ENCODE measurements at regions not wholly inside any gene's neighbourhood (a gene's known extent, or its start where the extent isn't known, plus 50 kb on each side); places are given as distances from the start of the nearest gene placed in this dataset.

DNA sequence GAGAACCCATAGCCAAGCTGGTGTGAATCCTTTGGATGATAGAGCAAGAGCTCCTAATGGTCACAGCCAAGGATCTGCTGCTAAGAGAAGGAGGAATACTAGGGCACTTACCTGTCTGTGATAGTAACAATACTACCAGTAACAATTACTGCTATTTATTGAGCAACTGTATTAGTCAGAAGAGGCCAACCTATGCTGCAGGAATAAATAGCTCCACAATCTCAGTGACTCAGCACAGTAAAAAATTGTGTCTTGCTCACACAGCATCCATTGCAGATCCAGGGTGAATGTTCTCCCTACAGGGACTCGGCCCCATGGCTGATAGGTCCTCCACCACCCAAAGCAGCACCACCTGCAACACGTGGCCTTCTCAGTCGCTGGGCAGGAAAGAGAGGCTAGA is 257.6 kb upstream of the ZMIZ1 start:
- ATAC-seq (no peak), DNase-seq (no peak)
- peaks cover 0 to 10% (median 2%) of the 10 kb centered on the region in 5 donors for H3K27me3 Mint-ChIP-seq
- no peaks in the 10 kb centered on the region for H3K36me3 Mint-ChIP-seq
- peaks cover 0 to 1% (median 0%) of the 10 kb centered on the region in 9 donors for H3K9me3 Mint-ChIP-seq
- no peak overlapping the region for H3K27ac Mint-ChIP-seq
- no peak overlapping the region for H3K4me3 Mint-ChIP-seq
- peaks cover 0 to 4% (median 0%) of the 10 kb centered on the region in 4 donors for H3K4me1 Mint-ChIP-seq
- POLR2A ChIA-PET, result no interaction called here

DNA sequence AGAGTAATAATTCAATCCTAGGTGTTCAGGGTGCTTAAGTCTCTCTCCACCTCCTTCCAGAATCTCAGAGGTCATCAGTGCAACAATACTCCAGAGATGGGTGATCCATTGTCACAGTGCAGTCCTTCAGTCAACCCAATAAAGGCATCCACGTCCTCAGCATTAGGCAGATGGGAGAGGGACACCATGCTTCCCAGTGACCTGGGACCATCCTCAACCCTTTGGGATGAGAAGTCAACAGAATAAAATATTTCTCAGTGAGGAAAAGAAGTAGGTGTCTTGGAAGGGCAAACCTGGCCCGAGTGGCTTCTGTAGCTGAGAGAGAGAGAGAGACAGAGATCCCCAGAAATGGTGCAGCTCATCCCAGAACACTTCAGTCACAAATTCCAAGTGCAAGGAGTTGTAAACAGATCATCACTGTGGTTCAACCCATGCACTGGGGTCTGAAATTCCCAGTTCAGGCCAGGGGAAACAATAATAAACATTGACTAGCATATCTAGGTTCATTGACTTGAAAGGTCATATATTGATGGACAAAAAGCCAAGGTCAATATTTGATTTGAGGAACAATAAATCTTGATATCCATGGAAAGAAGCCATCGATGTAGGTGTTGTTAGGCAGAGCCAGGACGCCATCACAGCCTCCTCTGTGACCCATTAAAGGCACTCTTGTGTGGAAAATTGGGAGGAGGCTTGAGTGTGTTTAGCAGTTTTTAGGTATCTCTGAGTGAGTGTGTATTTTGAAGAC is 256.0 kb upstream of the ZMIZ1 start:
- H3K4me3 Mint-ChIP-seq, result no peak overlapping the region
- no peak overlapping the region for H3K27ac Mint-ChIP-seq
- ATAC-seq (no peak), DNase-seq (no peak)
- peaks cover 0 to 10% (median under 1%) of the 10 kb centered on the region in 5 donors for H3K27me3 Mint-ChIP-seq
- peaks cover 0 to 4% (median 0%) of the 10 kb centered on the region in 4 donors for H3K4me1 Mint-ChIP-seq
- peaks cover 0 to 1% (median 0%) of the 10 kb centered on the region in 9 donors for H3K9me3 Mint-ChIP-seq
- POLR2A ChIA-PET, result no interaction called here
- H3K36me3 Mint-ChIP-seq, result no peaks in the 10 kb centered on the region

DNA sequence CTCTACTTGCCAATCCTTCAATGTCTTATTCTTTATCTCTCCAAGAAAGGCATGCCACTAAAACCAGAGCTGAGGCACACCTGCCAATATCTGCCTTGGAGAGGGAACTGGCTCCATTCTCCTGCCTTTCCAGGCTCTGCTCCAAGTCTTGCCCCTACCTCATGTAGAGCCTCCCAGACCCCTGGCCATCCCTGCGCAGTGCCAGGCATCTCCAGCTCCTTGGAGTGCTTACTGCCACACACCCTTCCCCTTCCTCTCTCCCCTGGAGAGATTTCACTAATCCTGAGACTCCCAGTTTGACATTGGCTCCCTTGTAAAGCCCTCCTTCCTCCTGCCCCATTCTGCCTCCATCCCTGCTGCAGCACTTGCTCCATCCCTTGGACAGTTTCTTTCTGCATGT is 255.2 kb upstream of the ZMIZ1 start:
- no peak for DNase-seq
- peaks cover 0 to 1% (median 0%) of the 10 kb centered on the region in 9 donors for H3K9me3 Mint-ChIP-seq
- peaks cover 0 to 10% (median 0%) of the 10 kb centered on the region in 5 donors for H3K27me3 Mint-ChIP-seq
- H3K4me3 Mint-ChIP-seq, result no peak overlapping the region
- H3K36me3 Mint-ChIP-seq, result no peaks in the 10 kb centered on the region
- H3K27ac Mint-ChIP-seq, result no peak overlapping the region
- H3K4me1 Mint-ChIP-seq, result peaks cover 0 to 4% (median 0%) of the 10 kb centered on the region in 4 donors
- POLR2A ChIA-PET, result no interaction called here
- ATAC-seq, result no peak

DNA sequence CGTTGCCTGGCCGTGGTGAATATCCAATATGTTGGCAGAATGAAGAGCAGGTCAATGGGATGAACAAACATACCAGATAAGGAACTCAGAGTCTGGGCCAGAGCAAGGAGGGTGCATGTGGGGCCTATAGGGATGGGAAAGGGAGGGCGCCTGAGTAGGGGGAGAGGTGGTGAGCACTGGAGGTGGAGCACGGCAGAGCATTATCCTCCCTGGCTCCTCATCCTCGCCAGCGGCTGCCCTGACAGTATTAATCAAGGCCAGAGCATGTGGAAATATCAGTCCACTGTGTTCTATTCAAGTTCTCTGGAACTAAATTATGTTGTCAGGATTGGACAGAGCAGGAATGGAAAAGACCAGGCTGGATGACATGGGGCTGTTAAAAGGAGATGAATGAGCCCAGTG is 254.8 kb upstream of the ZMIZ1 start:
- H3K9me3 Mint-ChIP-seq, result peaks cover 0 to 1% (median 0%) of the 10 kb centered on the region in 9 donors
- H3K36me3 Mint-ChIP-seq, result no peaks in the 10 kb centered on the region

DNA sequence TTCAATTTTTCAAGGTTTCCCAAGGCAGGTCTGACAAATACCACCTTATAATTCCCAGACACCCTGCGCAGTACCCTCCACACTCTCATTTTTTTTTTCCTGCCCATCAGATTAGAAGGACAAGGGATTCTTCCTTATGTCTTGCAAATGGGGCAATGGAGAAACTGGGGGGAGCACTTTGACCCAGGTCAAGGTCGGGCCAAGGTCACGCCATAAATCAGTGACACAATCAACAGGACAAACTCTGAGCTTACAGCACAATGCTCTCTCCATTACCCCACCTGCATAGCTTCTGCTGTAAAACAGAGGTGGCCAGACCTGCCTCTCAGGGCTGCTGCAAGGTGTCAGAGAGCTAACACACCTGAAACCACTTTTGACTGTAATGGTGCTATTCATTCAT is 254.4 kb upstream of the ZMIZ1 start:
- Mint-ChIP-seq H3K9me3 (peaks cover 0 to 1% (median 0%) of the 10 kb centered on the region in 9 donors), H3K36me3 (no peaks in the 10 kb centered on the region), H3K4me3 (no peak overlapping the region), H3K4me1 (peaks cover 0 to 4% (median 0%) of the 10 kb centered on the region in 4 donors), H3K27ac (no peak overlapping the region), H3K27me3 (peaks cover 0 to 10% (median 0%) of the 10 kb centered on the region in 5 donors)
- ATAC-seq, result no peak
- DNase-seq, result no peak
- POLR2A ChIA-PET, result no interaction called here

More for the DNA sequence above, 254.8 kb upstream of the ZMIZ1 start:
- Mint-ChIP-seq H3K27ac (no peak overlapping the region), H3K4me1 (peaks cover 0 to 4% (median 0%) of the 10 kb centered on the region in 4 donors), H3K4me3 (no peak overlapping the region), H3K27me3 (peaks cover 0 to 10% (median 0%) of the 10 kb centered on the region in 5 donors)
- DNase-seq, result no peak
- ATAC-seq, result no peak
- POLR2A ChIA-PET, result no interaction called here

DNA sequence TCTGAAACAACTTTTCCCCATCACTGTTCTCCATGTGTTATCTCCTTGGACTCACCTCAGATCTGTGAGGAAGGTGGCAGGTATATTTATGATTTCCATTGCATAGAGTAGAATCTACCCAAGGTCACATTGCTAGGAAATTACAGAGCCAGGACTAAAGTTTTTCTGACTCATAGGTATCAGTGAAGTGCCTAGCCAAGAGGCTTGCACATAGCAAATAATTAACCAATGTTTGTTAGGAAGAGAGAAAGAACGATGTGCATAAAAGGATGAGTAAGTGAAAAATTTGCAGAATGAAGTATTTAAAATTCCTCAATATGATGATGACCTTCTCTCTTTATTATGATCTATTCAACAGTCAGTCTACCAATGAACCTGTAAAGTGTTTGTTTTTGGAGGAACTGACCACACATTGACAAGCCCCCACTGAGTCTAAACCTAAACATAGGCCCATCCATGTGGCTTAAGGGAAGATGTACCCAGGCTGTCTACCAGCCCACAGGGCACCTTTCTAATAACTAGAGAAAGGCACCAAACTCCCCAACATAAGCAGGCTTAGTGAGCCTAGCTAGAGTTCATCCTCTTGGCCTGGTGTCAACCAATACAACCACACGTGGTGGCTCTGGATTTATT is 252.9 kb upstream of the ZMIZ1 start:
- H3K4me1 Mint-ChIP-seq, result peaks cover 0 to 2% (median 0%) of the 10 kb centered on the region in 4 donors
- H3K4me3 Mint-ChIP-seq, result no peak overlapping the region
- peaks cover 0 to 8% (median 0%) of the 10 kb centered on the region in 5 donors for H3K27me3 Mint-ChIP-seq
- ATAC-seq, result no peak
- H3K27ac Mint-ChIP-seq, result no peak overlapping the region
- H3K9me3 Mint-ChIP-seq, result peaks cover 0 to 1% (median 0%) of the 10 kb centered on the region in 9 donors
- POLR2A ChIA-PET, result no interaction called here
- H3K36me3 Mint-ChIP-seq, result no peaks in the 10 kb centered on the region
- no peak for DNase-seq

DNA sequence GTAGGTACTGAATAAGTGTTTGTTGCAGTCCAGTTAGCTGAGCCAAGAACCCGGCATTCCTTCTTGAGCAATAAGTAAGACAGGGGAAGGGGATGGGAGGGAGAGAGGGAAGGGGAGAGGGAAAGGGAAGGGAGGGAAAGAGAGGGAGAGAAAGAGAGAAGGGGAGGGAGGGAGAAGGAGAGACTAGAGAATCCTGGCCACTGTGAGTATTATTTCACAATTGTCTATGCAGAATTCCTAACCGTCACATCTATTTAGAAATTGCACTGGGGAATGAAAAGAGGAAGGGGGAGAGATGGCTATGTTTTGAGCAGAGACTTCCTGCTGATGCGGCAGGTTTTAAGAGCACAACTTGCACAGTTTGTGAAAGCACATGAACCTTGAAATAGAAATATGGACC is 251.4 kb upstream of the ZMIZ1 start:
- no peak overlapping the region for H3K4me3 Mint-ChIP-seq
- POLR2A ChIA-PET, result no interaction called here
- no peak for DNase-seq
- H3K27ac Mint-ChIP-seq, result no peak overlapping the region
- H3K9me3 Mint-ChIP-seq, result peaks cover 0 to 1% (median 0%) of the 10 kb centered on the region in 9 donors
- H3K36me3 Mint-ChIP-seq, result no peaks in the 10 kb centered on the region
- H3K4me1 Mint-ChIP-seq, result peaks cover 0 to 2% (median 0%) of the 10 kb centered on the region in 4 donors
- no peak for ATAC-seq
- H3K27me3 Mint-ChIP-seq, result peaks cover 0 to 6% (median 0%) of the 10 kb centered on the region in 5 donors

DNA sequence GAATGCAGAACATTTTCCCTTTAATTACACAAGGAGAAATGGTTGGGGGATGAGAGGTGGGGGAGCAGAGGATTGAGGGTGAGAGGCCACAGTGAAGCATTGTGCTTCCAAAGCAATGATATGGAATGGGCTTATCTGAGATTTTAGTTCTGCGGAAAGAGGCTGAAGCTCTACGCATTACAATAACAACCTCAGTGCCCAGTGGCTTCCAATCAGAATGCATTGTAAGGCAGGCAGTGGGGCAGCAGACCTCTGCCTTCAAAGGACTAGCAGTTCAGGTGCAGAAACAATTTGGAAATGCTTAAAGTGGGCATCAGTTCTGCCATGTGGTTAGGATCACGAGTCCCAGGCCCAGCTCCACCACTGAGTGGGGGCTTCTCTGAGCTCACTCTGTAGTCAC is 251.0 kb upstream of the ZMIZ1 start:
- peaks cover 0 to 2% (median 0%) of the 10 kb centered on the region in 4 donors for H3K4me1 Mint-ChIP-seq
- H3K36me3 Mint-ChIP-seq, result no peaks in the 10 kb centered on the region
- peaks cover 0 to 1% (median 0%) of the 10 kb centered on the region in 9 donors for H3K9me3 Mint-ChIP-seq
- DNase-seq (no peak), ATAC-seq (no peak)
- peak overlapping the region in 1 of 10 donors; percentile 19 for H3K27ac Mint-ChIP-seq
- peaks cover 0 to 6% (median 0%) of the 10 kb centered on the region in 5 donors for H3K27me3 Mint-ChIP-seq
- POLR2A ChIA-PET, result no interaction called here
- H3K4me3 Mint-ChIP-seq, result no peak overlapping the region

DNA sequence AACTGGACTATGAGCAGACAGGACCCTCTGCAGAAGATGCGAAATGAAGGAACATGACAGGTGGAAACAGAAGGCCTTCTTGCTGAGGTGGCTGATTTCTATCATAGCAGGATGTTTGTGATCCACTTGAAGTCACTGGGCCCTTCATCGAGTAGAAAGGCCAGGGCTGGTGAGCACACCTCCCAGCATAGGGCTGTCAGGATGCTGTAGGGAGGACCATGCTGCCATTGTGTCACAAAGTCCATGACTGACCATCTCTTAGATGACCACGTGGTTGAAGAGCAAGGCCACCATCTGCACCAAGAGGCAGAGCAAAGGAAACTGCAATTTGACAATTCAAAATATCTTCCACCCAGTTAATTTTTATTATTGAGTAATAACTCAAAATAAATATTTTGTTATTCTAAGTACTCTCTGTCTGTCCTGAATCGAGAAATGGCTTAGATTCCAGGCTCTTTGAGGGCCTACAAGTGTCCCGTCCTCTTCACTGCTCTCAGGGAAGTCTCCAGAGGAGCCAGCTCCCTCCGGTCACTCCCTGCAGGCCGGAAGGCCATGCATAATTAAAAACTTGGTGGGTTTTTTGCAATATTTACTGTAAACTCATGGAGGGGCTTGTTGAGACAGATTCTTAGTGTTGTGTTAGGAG is 249.3 kb upstream of the ZMIZ1 start:
- Mint-ChIP-seq H3K36me3 (no peaks in the 10 kb centered on the region), H3K27ac (no peak overlapping the region), H3K4me3 (no peak overlapping the region), H3K4me1 (no peaks in the 10 kb centered on the region), H3K9me3 (peaks cover 0 to 8% (median 0%) of the 10 kb centered on the region in 9 donors), H3K27me3 (peaks cover 0 to 3% (median 0%) of the 10 kb centered on the region in 5 donors)
- ATAC-seq (no peak), DNase-seq (no peak)
- POLR2A ChIA-PET, result no interaction called here

DNA sequence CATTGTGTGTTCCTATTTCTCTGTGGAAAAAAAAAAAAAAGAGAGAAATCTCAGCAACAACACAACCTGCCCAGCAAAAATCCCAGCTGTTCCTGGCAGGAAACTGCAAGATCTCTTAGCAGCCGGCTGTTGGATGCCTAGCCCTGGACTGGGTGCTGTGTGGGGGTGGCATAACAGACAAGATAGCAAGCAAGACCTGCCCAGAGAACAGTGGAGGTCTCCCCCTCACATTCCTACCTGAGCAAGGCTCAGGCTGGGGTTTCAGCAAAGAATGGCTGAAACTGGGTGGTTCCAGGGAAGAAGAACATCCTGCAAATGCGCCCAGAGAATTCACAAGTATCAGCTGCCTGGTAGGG is 248.8 kb upstream of the ZMIZ1 start:
- H3K4me1 Mint-ChIP-seq, result no peaks in the 10 kb centered on the region
- no peak for ATAC-seq
- peaks cover 0 to 3% (median 0%) of the 10 kb centered on the region in 5 donors for H3K27me3 Mint-ChIP-seq
- DNase-seq, result no peak
- no peaks in the 10 kb centered on the region for H3K36me3 Mint-ChIP-seq
- no peak overlapping the region for H3K4me3 Mint-ChIP-seq
- peaks cover 0 to 10% (median 0%) of the 10 kb centered on the region in 9 donors for H3K9me3 Mint-ChIP-seq
- POLR2A ChIA-PET, result interaction anchor here (0.6 kb wide), 1 partner anchor 202 kb away, joined by 3 read pairs; no protein-coding TSS in a partner anchor
- H3K27ac Mint-ChIP-seq, result no peak overlapping the region

DNA sequence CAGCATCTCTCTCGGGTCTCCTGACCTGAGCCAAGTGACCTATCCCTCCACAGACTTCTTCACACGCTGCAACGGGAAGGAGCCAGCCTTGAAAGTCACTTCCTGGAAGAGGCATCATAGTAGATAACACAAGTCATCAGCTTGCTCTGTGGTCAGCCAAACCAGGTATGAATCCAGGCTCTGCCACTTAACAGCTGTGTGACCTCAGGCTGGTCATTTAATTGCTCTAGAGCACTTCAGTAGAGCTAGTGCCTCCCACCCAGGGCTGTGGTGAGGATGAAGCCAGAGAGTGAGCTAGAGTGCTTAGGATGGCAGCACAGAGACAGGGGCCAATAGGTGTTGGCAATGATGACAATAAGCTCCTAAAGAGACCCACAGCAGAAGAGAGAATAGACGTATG is 247.7 kb upstream of the ZMIZ1 start:
- no peak for DNase-seq
- Mint-ChIP-seq H3K36me3 (no peaks in the 10 kb centered on the region), H3K4me1 (no peaks in the 10 kb centered on the region), H3K27ac (no peak overlapping the region), H3K9me3 (peaks cover 0 to 10% (median 0%) of the 10 kb centered on the region in 9 donors), H3K4me3 (no peak overlapping the region), H3K27me3 (peaks cover 0 to 3% (median 0%) of the 10 kb centered on the region in 5 donors)
- POLR2A ChIA-PET, result no interaction called here
- no peak for ATAC-seq

DNA sequence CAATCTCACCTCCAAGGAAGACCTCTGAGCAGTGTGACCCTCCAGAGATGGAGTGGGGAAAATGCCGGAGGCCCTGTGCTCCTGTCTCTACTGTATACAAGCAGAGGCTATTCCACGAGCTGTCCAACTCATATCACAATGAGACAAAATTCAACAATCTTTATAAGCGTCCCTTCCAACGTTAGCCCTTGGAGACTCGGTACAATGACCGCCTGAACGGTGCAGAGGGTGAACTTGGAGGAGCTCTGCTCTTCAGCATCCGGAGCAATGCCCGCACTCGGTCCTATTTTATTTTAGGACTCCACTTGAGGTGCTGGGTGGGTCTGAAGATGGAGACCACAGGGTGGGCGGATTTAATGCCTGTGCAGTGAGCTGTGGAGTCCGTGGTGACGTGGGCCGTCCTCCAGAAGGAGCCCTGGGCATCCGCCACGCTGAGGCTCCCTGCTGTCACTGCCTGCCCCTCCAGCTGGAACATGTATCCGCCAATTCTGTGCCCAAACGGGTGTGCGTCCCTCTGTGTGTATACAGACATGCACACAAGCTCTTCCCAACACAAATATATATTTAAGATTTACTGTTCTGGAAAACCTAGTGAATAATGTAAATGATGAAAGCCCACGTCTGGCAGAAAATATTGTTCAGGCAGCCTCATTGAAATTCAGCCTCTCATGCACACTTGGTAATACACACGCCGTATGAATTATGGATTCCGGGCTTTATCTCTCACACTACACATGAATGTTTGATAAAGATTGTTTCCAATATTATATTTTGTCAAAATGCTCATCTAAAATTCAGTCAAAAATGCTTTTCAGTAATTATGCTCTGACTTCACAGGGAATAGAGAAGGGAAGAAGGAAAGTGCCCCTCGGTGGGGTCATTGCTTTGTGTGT is 239.9 kb upstream of the ZMIZ1 start:
- H3K9me3 Mint-ChIP-seq, result peaks cover 0 to 21% (median 7%) of the 10 kb centered on the region in 9 donors
- H3K4me3 Mint-ChIP-seq, result no peak overlapping the region
- H3K4me1 Mint-ChIP-seq, result peaks cover 0 to 3% (median 0%) of the 10 kb centered on the region in 4 donors
- peaks cover 0 to 8% (median 4%) of the 10 kb centered on the region in 3 donors for H3K36me3 Mint-ChIP-seq
- H3K27ac Mint-ChIP-seq, result no peak overlapping the region
- no peak for DNase-seq
- POLR2A ChIA-PET, result no interaction called here
- H3K27me3 Mint-ChIP-seq, result peaks cover 11 to 24% (median 20%) of the 10 kb centered on the region in 5 donors
- no peak for ATAC-seq
